CD14-positive monocyte (primary cell): ENCODE measurements at regions not wholly inside any gene's neighbourhood (a gene's known extent, or its start where the extent isn't known, plus 50 kb on each side); places are given as distances from the start of the nearest gene placed in this dataset.

Experiments
- DNase-seq, 3 donors: peaks; one replicate each; pipeline ENCODE4 v3.0.0-alpha.2; 2011 to 2022
- H2AFZ ChIP-seq: 2 replicates; pipeline ENCODE4 v1.6.0; 2012; ENCODE audit warnings: mild to moderate bottlenecking, low read depth, low read length, inconsistent platforms; ENCODE audit not compliant: insufficient read depth, poor library complexity, severe bottlenecking
- H3K27ac ChIP-seq, 2 donors: 1 replicate in 1 of 2; 2 replicates in 1 of 2; pipeline ENCODE4 v1.5.1; 2012 to 2013; ENCODE audit warnings: low read length in 2 of 2, control low read depth in 1 of 2, inconsistent platforms in 1 of 2, low read depth in 1 of 2, mild to moderate bottlenecking in 1 of 2
- H3K27me3 ChIP-seq, 2 donors: one replicate each; pipeline versions ENCODE4 v1.6.0 to v1.6.1; 2011 to 2013; ENCODE audit warnings: low read length in 2 of 2; ENCODE audit not compliant: control insufficient read depth in 2 of 2, insufficient read depth in 2 of 2
- H3K36me3 ChIP-seq, 2 donors: replicated peaks in 1 of 2; 1 replicate in 1 of 2; 2 replicates in 1 of 2; pipeline versions ENCODE4 v1.5.1 to v1.6.1; 2012 to 2013; ENCODE audit warnings: low read length in 2 of 2, control low read depth in 1 of 2, inconsistent platforms in 1 of 2, mild to moderate bottlenecking in 1 of 2; ENCODE audit not compliant: insufficient read depth in 2 of 2, control insufficient read depth in 1 of 2
- H3K4me1 ChIP-seq, 2 donors: 1 replicate in 1 of 2; 2 replicates in 1 of 2; pipeline versions ENCODE4 v1.5.1 to v1.6.1; 2012 to 2013; ENCODE audit warnings: low read length in 2 of 2, control low read depth in 1 of 2, inconsistent platforms in 1 of 2, mild to moderate bottlenecking in 1 of 2, moderate library complexity in 1 of 2; ENCODE audit not compliant: insufficient read depth in 2 of 2, control insufficient read depth in 1 of 2
- H3K4me2 ChIP-seq: replicated peaks from 2 replicates; pipeline ENCODE3; 2012; ENCODE audit warnings: low read length, moderate library complexity, mild to moderate bottlenecking; ENCODE audit not compliant: poor library complexity, severe bottlenecking; ENCODE audit errors: extremely low read depth
- H3K4me3 ChIP-seq, 3 experiments: fragments of 200-600 bp in 1 of 3; sonication (generic) in 1 of 3; replicated peaks in 1 of 3; 1 replicate in 2 of 3; 2 replicates in 1 of 3; pipeline ENCODE4 v1.5.1; 2011 to 2013; ENCODE audit warnings: low read length in 3 of 3, mild to moderate bottlenecking in 3 of 3, control low read depth in 2 of 3, low read depth in 2 of 3, inconsistent platforms in 1 of 3, moderate library complexity in 1 of 3
- H3K79me2 ChIP-seq: 2 replicates; pipeline ENCODE4 v1.6.0; 2012; ENCODE audit warnings: mild to moderate bottlenecking, control low read depth, inconsistent platforms, low read length, moderate library complexity; ENCODE audit not compliant: insufficient read depth
- H3K9ac ChIP-seq: 2 replicates; pipeline ENCODE4 v1.6.0; 2017; ENCODE audit warnings: low read length, mild to moderate bottlenecking; ENCODE audit not compliant: insufficient read depth, poor library complexity, severe bottlenecking
- H3K9me3 ChIP-seq, 2 donors: replicated peaks in 1 of 2; 1 replicate in 1 of 2; 2 replicates in 1 of 2; pipeline versions ENCODE4 v1.5.1 to v1.6.1; 2012 to 2013; ENCODE audit warnings: low read length in 2 of 2, control low read depth in 1 of 2; ENCODE audit not compliant: control insufficient read depth in 1 of 2, insufficient read depth in 1 of 2
- H4K20me1 ChIP-seq: 2 replicates; pipeline ENCODE4 v1.6.0; 2012; ENCODE audit warnings: mild to moderate bottlenecking, low read length, control low read depth, moderate library complexity; ENCODE audit not compliant: insufficient read depth
- H3K27ac Mint-ChIP-seq, 7 donors: one replicate each; pipeline ENCODE4 v1.8.0; 2020; ENCODE audit warnings: mild to moderate bottlenecking in 7 of 7, mixed read lengths in 7 of 7, moderate library complexity in 6 of 7, inconsistent platforms in 2 of 7
- H3K27me3 Mint-ChIP-seq, 3 donors: one replicate each; pipeline ENCODE4 v1.8.0; 2021 to 2022; ENCODE audit warnings: low read depth in 3 of 3, mild to moderate bottlenecking in 3 of 3, mixed read lengths in 3 of 3, moderate library complexity in 3 of 3, inconsistent platforms in 1 of 3
- H3K36me3 Mint-ChIP-seq, 2 donors: one replicate each; pipeline ENCODE4 v1.8.0; 2020; ENCODE audit warnings: mixed read lengths in 2 of 2, inconsistent platforms in 1 of 2, mild to moderate bottlenecking in 1 of 2
- H3K4me1 Mint-ChIP-seq: one replicate; pipeline ENCODE4 v1.8.0; 2020; ENCODE audit warnings: mild to moderate bottlenecking, mixed read lengths
- H3K4me3 Mint-ChIP-seq, 2 donors: one replicate each; pipeline ENCODE4 v1.8.0; 2020; ENCODE audit warnings: mild to moderate bottlenecking in 2 of 2, mixed read lengths in 2 of 2, moderate library complexity in 1 of 2
- H3K9me3 Mint-ChIP-seq, 7 donors: one replicate each; pipeline ENCODE4 v1.8.0; 2020 to 2022; ENCODE audit warnings: mixed read lengths in 7 of 7, mild to moderate bottlenecking in 6 of 7, moderate library complexity in 6 of 7, inconsistent platforms in 2 of 7
- WGBS: methylation state at CpG from one replicate; pipeline ENCODE4 v1.1.5; 2013; ENCODE audit warnings: missing lambda C conversion rate; ENCODE audit not compliant: insufficient coverage; 5-methylcytosine and 5-hydroxymethylcytosine counted together
- intact Hi-C, 2 donors: fragments of 100-400 bp; cut with micrococcal nuclease; formaldehyde crosslinking; loops; one replicate each; pipeline versions ENCODE4 v1.15.0 to v1.15.1; 2023
- TF ChIP-seq, protein P1 (sequence below): fragments of 200-600 bp; IDR thresholded peaks from one replicate; pipeline ENCODE4 v1.8.0; 2022; ENCODE audit warnings: antibody characterized with exemption, mild to moderate bottlenecking

DNA sequence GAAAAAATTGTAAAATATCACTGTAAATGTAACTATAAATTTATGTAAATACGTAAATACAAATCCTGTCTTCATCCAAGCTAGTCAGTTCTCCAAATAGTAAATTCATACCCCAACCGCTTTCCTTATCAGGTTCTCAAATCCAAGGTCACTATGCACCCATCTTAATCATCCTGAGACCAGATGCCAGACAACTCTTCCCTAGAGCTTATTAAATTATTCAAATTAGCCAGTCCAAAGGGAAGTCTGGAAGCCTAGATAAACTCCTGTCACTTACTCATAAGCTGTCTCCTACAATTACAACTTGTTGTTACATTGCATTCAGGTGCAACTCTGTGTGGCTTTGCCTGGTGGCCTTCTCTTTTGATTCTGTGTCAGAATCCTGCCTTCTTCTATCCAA is 836.1 kb upstream of the PCDH20 start:
- H3K9me3 ChIP-seq, result peaks cover 7 to 9% of the 10 kb centered on the region in 2 donors
- no peak overlapping the region for H3K27ac Mint-ChIP-seq
- H4K20me1 ChIP-seq, result no peaks in the 10 kb centered on the region
- peaks cover 0 to 2% (median 0%) of the 10 kb centered on the region in 3 donors for H3K27me3 Mint-ChIP-seq
- no peaks in the 10 kb centered on the region for H3K36me3 ChIP-seq
- H3K4me3 ChIP-seq, result no peak overlapping the region
- no peak overlapping the region for H3K4me2 ChIP-seq
- no peak for DNase-seq
- H2AFZ ChIP-seq, result no peak overlapping the region
- WGBS, result 100% methylated on average over 1 of the region's 2 CpGs
- no peaks in the 10 kb centered on the region for H3K27me3 ChIP-seq
- intact Hi-C loops, result no loop called here
- TF ChIP-seq, protein P1, sequence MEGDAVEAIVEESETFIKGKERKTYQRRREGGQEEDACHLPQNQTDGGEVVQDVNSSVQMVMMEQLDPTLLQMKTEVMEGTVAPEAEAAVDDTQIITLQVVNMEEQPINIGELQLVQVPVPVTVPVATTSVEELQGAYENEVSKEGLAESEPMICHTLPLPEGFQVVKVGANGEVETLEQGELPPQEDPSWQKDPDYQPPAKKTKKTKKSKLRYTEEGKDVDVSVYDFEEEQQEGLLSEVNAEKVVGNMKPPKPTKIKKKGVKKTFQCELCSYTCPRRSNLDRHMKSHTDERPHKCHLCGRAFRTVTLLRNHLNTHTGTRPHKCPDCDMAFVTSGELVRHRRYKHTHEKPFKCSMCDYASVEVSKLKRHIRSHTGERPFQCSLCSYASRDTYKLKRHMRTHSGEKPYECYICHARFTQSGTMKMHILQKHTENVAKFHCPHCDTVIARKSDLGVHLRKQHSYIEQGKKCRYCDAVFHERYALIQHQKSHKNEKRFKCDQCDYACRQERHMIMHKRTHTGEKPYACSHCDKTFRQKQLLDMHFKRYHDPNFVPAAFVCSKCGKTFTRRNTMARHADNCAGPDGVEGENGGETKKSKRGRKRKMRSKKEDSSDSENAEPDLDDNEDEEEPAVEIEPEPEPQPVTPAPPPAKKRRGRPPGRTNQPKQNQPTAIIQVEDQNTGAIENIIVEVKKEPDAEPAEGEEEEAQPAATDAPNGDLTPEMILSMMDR, result no peak
- no peaks in the 10 kb centered on the region for H3K36me3 Mint-ChIP-seq
- no peaks in the 10 kb centered on the region for H3K79me2 ChIP-seq
- H3K4me1 Mint-ChIP-seq, result no peaks in the 10 kb centered on the region
- H3K4me3 Mint-ChIP-seq, result no peak overlapping the region
- H3K9ac ChIP-seq, result no peak overlapping the region
- peaks cover 2 to 17% (median 6%) of the 10 kb centered on the region in 7 donors for H3K9me3 Mint-ChIP-seq
- no peak overlapping the region for H3K27ac ChIP-seq
- H3K4me1 ChIP-seq, result no peaks in the 10 kb centered on the region

DNA sequence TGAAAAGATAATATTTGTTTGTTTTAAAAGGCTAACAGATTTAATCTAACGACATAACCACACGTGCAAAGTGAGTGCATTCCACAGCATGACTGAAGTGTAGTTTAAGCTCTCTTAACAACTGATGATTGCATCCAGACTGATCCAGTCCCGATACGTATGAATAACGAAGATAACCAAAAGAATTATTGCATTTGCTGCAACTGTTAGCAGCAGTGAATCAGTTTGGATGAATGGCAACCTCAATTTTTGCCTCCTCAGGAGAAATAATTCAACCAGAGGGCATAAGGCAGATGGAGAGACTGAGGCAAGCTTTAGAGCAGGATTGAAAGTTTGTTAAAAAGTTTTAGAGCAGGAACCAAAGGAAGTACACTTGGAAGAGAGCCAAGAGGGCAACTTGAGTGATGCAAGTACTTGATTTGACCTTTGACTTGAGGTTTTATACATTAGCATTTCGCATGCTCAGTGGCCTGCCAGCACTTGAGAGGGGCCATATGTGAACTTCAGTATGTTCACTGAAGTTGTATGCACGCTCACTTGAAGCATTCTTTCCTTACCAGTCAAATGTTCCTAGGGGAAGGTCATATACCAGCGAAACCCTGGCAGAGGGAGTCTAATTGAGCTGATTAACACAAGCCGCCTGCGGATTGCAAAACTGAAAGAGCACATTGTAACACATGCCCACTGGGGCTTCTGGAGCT is 835.0 kb upstream of the PCDH20 start:
- Histone ChIP-seq H3K9ac (no peak overlapping the region), H3K9me3 (peaks cover 7 to 9% of the 10 kb centered on the region in 2 donors), H3K27ac (no peak overlapping the region), H3K4me3 (no peak overlapping the region), H2AFZ (no peak overlapping the region), H3K27me3 (no peaks in the 10 kb centered on the region), H3K79me2 (no peaks in the 10 kb centered on the region), H4K20me1 (no peaks in the 10 kb centered on the region), H3K4me2 (no peak overlapping the region), H3K36me3 (no peaks in the 10 kb centered on the region), H3K4me1 (no peaks in the 10 kb centered on the region)
- no peak overlapping the region for H3K27ac Mint-ChIP-seq
- peaks cover 0 to 2% (median 0%) of the 10 kb centered on the region in 3 donors for H3K27me3 Mint-ChIP-seq
- TF ChIP-seq, protein P1, result no peak
- no peak overlapping the region for H3K4me3 Mint-ChIP-seq
- no peaks in the 10 kb centered on the region for H3K36me3 Mint-ChIP-seq
- no peak for DNase-seq
- H3K4me1 Mint-ChIP-seq, result no peaks in the 10 kb centered on the region
- peaks cover 2 to 17% (median 6%) of the 10 kb centered on the region in 7 donors for H3K9me3 Mint-ChIP-seq
- 85% methylated on average over 5 of the region's 10 CpGs for WGBS
- intact Hi-C loops, result no loop called here
